H1 (cell line): ENCODE measurements at regions not wholly inside any gene's neighbourhood (a gene's known extent, or its start where the extent isn't known, plus 50 kb on each side); places are given as distances from the start of the nearest gene placed in this dataset.

Source experiments
- CTCF ChIA-PET: fragments of 300-600 bp; sonication (Branson Sonifier 250); formaldehyde crosslinking; loops from one replicate; lab custom pipeline; 2021; ENCODE audit not compliant: partially characterized antibody; lab: Charles Lee
- POLR2A ChIA-PET: fragments of 300-600 bp; sonication (Branson Sonifier 250); formaldehyde crosslinking; loops from one replicate; lab custom pipeline; 2021; ENCODE audit warnings: inconsistent platforms; ENCODE audit not compliant: partially characterized antibody; lab: Charles Lee
- DNase-seq, 2 experiments: peaks; one replicate each; pipeline versions ENCODE4 v3.0.0 to v3.0.0-alpha.2; 2010 to 2022; ENCODE audit warnings: low spot score in 2 of 2, low read depth in 1 of 2, mixed read lengths in 1 of 2
- FAIRE-seq: peaks from 2 replicates; lab custom pipeline; 2011; peaks lifted over from hg19 to GRCh38; lab: Jason Lieb, UNC
- H2AFZ ChIP-seq: 2 replicates; pipeline ENCODE4 v1.8.1; 2012; ENCODE audit warnings: low read length, inconsistent platforms
- H2AK5ac ChIP-seq: 2 replicates; pipeline ENCODE4 v1.6.1; 2013; ENCODE audit warnings: low read depth, low read length
- H2BK120ac ChIP-seq: replicated peaks from 2 replicates; pipeline ENCODE3; 2013; ENCODE audit warnings: low read depth, low read length, inconsistent platforms
- H2BK12ac ChIP-seq: 2 replicates; pipeline ENCODE4 v1.6.1; 2013; ENCODE audit warnings: low read depth, low read length
- H2BK15ac ChIP-seq: 2 replicates; pipeline ENCODE4 v1.6.1; 2013; ENCODE audit warnings: low read length
- H2BK20ac ChIP-seq: 2 replicates; pipeline ENCODE4 v1.6.1; 2013; ENCODE audit warnings: low read length
- H2BK5ac ChIP-seq: 2 replicates; pipeline ENCODE4 v1.6.1; 2013; ENCODE audit warnings: low read depth, low read length
- H3K14ac ChIP-seq: 2 replicates; pipeline ENCODE4 v1.6.1; 2013; ENCODE audit warnings: inconsistent platforms; ENCODE audit not compliant: insufficient read length
- H3K18ac ChIP-seq: 2 replicates; pipeline ENCODE4 v1.6.1; 2013; ENCODE audit warnings: low read length; ENCODE audit errors: extremely low read depth
- H3K23ac ChIP-seq: 2 replicates; pipeline ENCODE4 v1.6.1; 2013; ENCODE audit warnings: inconsistent platforms; ENCODE audit not compliant: insufficient read length
- H3K23me2 ChIP-seq: 2 replicates; pipeline ENCODE4 v1.6.1; 2013; ENCODE audit warnings: low read depth, low read length
- H3K27ac ChIP-seq: 2 replicates; pipeline ENCODE4 v1.6.1; 2011; ENCODE audit warnings: low read depth, low read length, inconsistent platforms
- H3K27me3 ChIP-seq, 4 experiments: replicated peaks in 1 of 4; 1 replicate in 1 of 4; 2 replicates in 3 of 4; pipeline versions ENCODE4 v1.6.1 to v1.8.1; 2011 to 2013; ENCODE audit warnings: low read length in 3 of 4, mild to moderate bottlenecking in 3 of 4, inconsistent platforms in 2 of 4, mixed read lengths in 2 of 4, moderate library complexity in 1 of 4; ENCODE audit not compliant: control insufficient read depth in 3 of 4, insufficient read depth in 3 of 4; ENCODE audit errors: extremely low read depth in 1 of 4
- H3K36me3 ChIP-seq, 4 experiments: 2 replicates each; pipeline versions ENCODE4 v1.6.1 to v1.8.1; 2011 to 2013; ENCODE audit warnings: mild to moderate bottlenecking in 4 of 4, low read length in 3 of 4, moderate library complexity in 2 of 4, control low read depth in 1 of 4, inconsistent platforms in 1 of 4; ENCODE audit not compliant: insufficient read depth in 4 of 4, control insufficient read depth in 2 of 4
- H3K4ac ChIP-seq: replicated peaks from 2 replicates; pipeline ENCODE3; 2013; ENCODE audit warnings: low read length, low read depth, mixed read lengths, inconsistent platforms; ENCODE audit not compliant: insufficient read length
- H3K4me1 ChIP-seq, 4 experiments: replicated peaks in 1 of 4; 1 replicate in 1 of 4; 2 replicates in 3 of 4; pipeline versions ENCODE4 v1.6.1 to v1.8.1; 2011 to 2013; ENCODE audit warnings: low read length in 3 of 4, inconsistent platforms in 2 of 4, mixed read lengths in 1 of 4; ENCODE audit not compliant: insufficient read depth in 4 of 4, control insufficient read depth in 3 of 4
- H3K4me2 ChIP-seq, 2 experiments: 2 replicates each; pipeline versions ENCODE4 v1.6.1 to v1.8.1; 2011 to 2013; ENCODE audit warnings: low read depth in 2 of 2, low read length in 2 of 2, control low read depth in 1 of 2, inconsistent platforms in 1 of 2, mild to moderate bottlenecking in 1 of 2; ENCODE audit not compliant: insufficient read depth in 1 of 2
- H3K4me3 ChIP-seq, 4 experiments: fragments of 200-600, 300-600 bp in 1 of 4; sonication (generic), shearing (Covaris generic), sonication (Bioruptor Twin) in 1 of 4; 2 replicates each; pipeline versions ENCODE4 v1.5.1 to v1.8.1; 2011 to 2016; ENCODE audit warnings: low read length in 4 of 4, low read depth in 3 of 4, control low read depth in 2 of 4, inconsistent platforms in 2 of 4, mild to moderate bottlenecking in 2 of 4, mixed read lengths in 1 of 4, moderate library complexity in 1 of 4; ENCODE audit not compliant: insufficient read depth in 2 of 4; ENCODE audit errors: extremely low read depth in 1 of 4
- H3K56ac ChIP-seq: replicated peaks from 2 replicates; pipeline ENCODE3; 2013; ENCODE audit warnings: low read depth, mild to moderate bottlenecking, mixed read lengths, low read length, inconsistent platforms; ENCODE audit not compliant: insufficient read length
- H3K79me1 ChIP-seq: 2 replicates; pipeline ENCODE4 v1.6.1; 2013; ENCODE audit warnings: low read depth, low read length, control low read depth
- H3K79me2 ChIP-seq, 2 experiments: 2 replicates each; pipeline versions ENCODE4 v1.6.1 to v1.8.1; 2012 to 2013; ENCODE audit warnings: low read length in 2 of 2, mild to moderate bottlenecking in 2 of 2, inconsistent platforms in 1 of 2; ENCODE audit not compliant: insufficient read depth in 2 of 2, control insufficient read depth in 1 of 2
- H3K9ac ChIP-seq, 4 experiments: replicated peaks in 1 of 4; 1 replicate in 1 of 4; 2 replicates in 3 of 4; pipeline versions ENCODE4 v1.6.1 to v1.8.1; 2011 to 2013; ENCODE audit warnings: low read depth in 3 of 4, low read length in 3 of 4, control low read depth in 2 of 4, mild to moderate bottlenecking in 2 of 4, moderate library complexity in 2 of 4, inconsistent platforms in 1 of 4; ENCODE audit errors: extremely low read depth in 1 of 4
- H3K9me3 ChIP-seq, 2 experiments: 2 replicates each; pipeline versions ENCODE4 v1.6.1 to v1.8.1; 2012 to 2013; ENCODE audit warnings: mild to moderate bottlenecking in 2 of 2, moderate library complexity in 2 of 2, control low read depth in 1 of 2, inconsistent platforms in 1 of 2, low read depth in 1 of 2, low read length in 1 of 2, mixed read lengths in 1 of 2; ENCODE audit not compliant: insufficient read depth in 2 of 2
- H4K20me1 ChIP-seq, 2 experiments: replicated peaks in 1 of 2; 2 replicates each; pipeline versions ENCODE3 to v1.8.1; 2011 to 2013; ENCODE audit warnings: inconsistent platforms in 2 of 2, low read length in 2 of 2, mild to moderate bottlenecking in 1 of 2; ENCODE audit not compliant: insufficient read depth in 2 of 2, control insufficient read depth in 1 of 2
- H4K5ac ChIP-seq: 2 replicates; pipeline ENCODE4 v1.6.1; 2013; ENCODE audit warnings: low read length, low read depth, mixed read lengths, inconsistent platforms; ENCODE audit not compliant: insufficient read length
- H4K8ac ChIP-seq: 2 replicates; pipeline ENCODE4 v1.8.0; 2013; ENCODE audit warnings: mild to moderate bottlenecking, moderate library complexity, low read length, inconsistent platforms; ENCODE audit not compliant: insufficient read depth; ENCODE audit errors: extremely low read depth
- H4K91ac ChIP-seq: replicated peaks from 2 replicates; pipeline ENCODE3; 2013; ENCODE audit warnings: low read length, mixed read lengths, inconsistent platforms; ENCODE audit not compliant: insufficient read length
- ZNF274 ChIP-seq: IDR thresholded peaks from 2 replicates; pipeline ENCODE4 v1.7.0; 2012; ENCODE audit warnings: low read length, borderline replicate concordance; ENCODE audit errors: extremely low read depth
- WGBS, 2 experiments: shearing (Covaris generic) in 1 of 2; methylation state at CpG; one replicate each; pipeline versions ENCODE4 v1.1.6 to v1.1.7; 2013 to 2015; ENCODE audit warnings: low lambda C conversion rate in 2 of 2, mixed read lengths in 2 of 2, inconsistent platforms in 1 of 2, low coverage in 1 of 2, missing lambda C conversion rate in 1 of 2; ENCODE audit not compliant: insufficient replicate concordance in 2 of 2, insufficient coverage in 1 of 2, insufficient read length in 1 of 2; ENCODE audit errors: extremely low coverage in 1 of 2, missing lambda C conversion rate in 1 of 2; 5-methylcytosine and 5-hydroxymethylcytosine counted together
- TF ChIP-seq, protein P1 (sequence below), 3 experiments: IDR thresholded peaks; 1 replicate in 2 of 3; 2 replicates in 1 of 3; pipeline versions ENCODE4 v1.5.1 to v1.6.1; 2011; ENCODE audit warnings: low read length in 3 of 3, mild to moderate bottlenecking in 3 of 3, inconsistent platforms in 2 of 3, low read depth in 1 of 3, moderate library complexity in 1 of 3; ENCODE audit not compliant: insufficient read depth in 1 of 3; ENCODE audit errors: control extremely low read depth in 1 of 3

- Histone ChIP-seq H3K14ac (no peak overlapping the region), H3K18ac (no peak overlapping the region), H3K79me1 (no peaks in the 10 kb centered on the region), H3K23me2 (no peaks in the 10 kb centered on the region), H2AFZ (no peak overlapping the region), H3K9ac (no peak overlapping the region), H3K9me3 (no peaks in the 10 kb centered on the region), H3K56ac (no peak overlapping the region), H2BK20ac (no peak overlapping the region), H4K8ac (no peak overlapping the region), H3K27ac (no peak overlapping the region), H3K4me2 (no peak overlapping the region), H2BK120ac (no peak overlapping the region), H2AK5ac (no peak overlapping the region), H4K20me1 (no peaks in the 10 kb centered on the region), H2BK15ac (no peak overlapping the region), H3K79me2 (no peaks in the 10 kb centered on the region), H3K23ac (no peak overlapping the region), H2BK12ac (no peak overlapping the region), H3K4ac (no peak overlapping the region), H3K4me3 (no peak overlapping the region), H4K5ac (no peak overlapping the region), H3K4me1 (no peaks in the 10 kb centered on the region), H4K91ac (no peak overlapping the region), H2BK5ac (no peak overlapping the region), H3K36me3 (no peaks in the 10 kb centered on the region), H3K27me3 (no peaks in the 10 kb centered on the region)
- CTCF ChIA-PET: interaction anchor here (0.6 to 1.3 kb wide), 4 partner anchors 9 to 131 kb away, joined by 3 read pairs; no protein-coding TSS in a partner anchor
- TF ChIP-seq, protein P1, sequence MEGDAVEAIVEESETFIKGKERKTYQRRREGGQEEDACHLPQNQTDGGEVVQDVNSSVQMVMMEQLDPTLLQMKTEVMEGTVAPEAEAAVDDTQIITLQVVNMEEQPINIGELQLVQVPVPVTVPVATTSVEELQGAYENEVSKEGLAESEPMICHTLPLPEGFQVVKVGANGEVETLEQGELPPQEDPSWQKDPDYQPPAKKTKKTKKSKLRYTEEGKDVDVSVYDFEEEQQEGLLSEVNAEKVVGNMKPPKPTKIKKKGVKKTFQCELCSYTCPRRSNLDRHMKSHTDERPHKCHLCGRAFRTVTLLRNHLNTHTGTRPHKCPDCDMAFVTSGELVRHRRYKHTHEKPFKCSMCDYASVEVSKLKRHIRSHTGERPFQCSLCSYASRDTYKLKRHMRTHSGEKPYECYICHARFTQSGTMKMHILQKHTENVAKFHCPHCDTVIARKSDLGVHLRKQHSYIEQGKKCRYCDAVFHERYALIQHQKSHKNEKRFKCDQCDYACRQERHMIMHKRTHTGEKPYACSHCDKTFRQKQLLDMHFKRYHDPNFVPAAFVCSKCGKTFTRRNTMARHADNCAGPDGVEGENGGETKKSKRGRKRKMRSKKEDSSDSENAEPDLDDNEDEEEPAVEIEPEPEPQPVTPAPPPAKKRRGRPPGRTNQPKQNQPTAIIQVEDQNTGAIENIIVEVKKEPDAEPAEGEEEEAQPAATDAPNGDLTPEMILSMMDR (IDR thresholded peaks at IDR 0.05; ENCODE audit: control extremely low read depth in 1 of 3, insufficient read depth in 1 of 3, low read depth in 1 of 3, low read length in 3 of 3): peak in 1 of 3 experiments; percentile 4; a peak in 1 of 4 replicates
- no peak for TF ChIP-seq ZNF274
- WGBS, 2 experiments: 87% methylated on average over 3 of the region's 3 CpGs; no CpG with 5 or more reads in 1 of the 2 experiments
- POLR2A ChIA-PET: no interaction called here
- DNase-seq (no peak), FAIRE-seq (no peak)
These were observed 135.9 kb upstream of the EPHA7 start for GRCh38 chr6:93555292-93555691.
